Stimulated activated CD8-positive, alpha-beta memory T cell treated with anti-CD3 and anti-CD28 coated beads, Interleukin-7, amount 100 ng/mL, for 1 hour (primary cell): ENCODE measurements at regions not wholly inside any gene's neighbourhood (a gene's known extent, or its start where the extent isn't known, plus 50 kb on each side); places are given as distances from the start of the nearest gene placed in this dataset.

ENCODE experiments used
- DNase-seq, 2 donors: peaks; one replicate each; pipeline ENCODE4 v3.0.0-alpha.2; 2020; ENCODE audit warnings: low read depth in 2 of 2

GRCh38 chrX:22325096-22325495 lies 52.4 kb downstream of the CBLL2 start:
- no peak for DNase-seq

- no peak for DNase-seq
These were observed 57.1 kb downstream of the CBLL2 start for GRCh38 chrX:22329783-22330182.

- no peak for DNase-seq
These were observed 66.0 kb downstream of the CBLL2 start for GRCh38 chrX:22338740-22339139.

- DNase-seq, result no peak
These were observed 66.7 kb downstream of the CBLL2 start for GRCh38 chrX:22339459-22339858.

- DNase-seq, result no peak
These were observed 67.4 kb downstream of the CBLL2 start for GRCh38 chrX:22340022-22340616.

GRCh38 chrX:22343192-22343591 lies 70.5 kb downstream of the CBLL2 start:
- DNase-seq, result no peak

- DNase-seq, result no peak
These were observed 73.2 kb downstream of the CBLL2 start for GRCh38 chrX:22345884-22346283.

- no peak for DNase-seq
These were observed 74.8 kb downstream of the CBLL2 start for GRCh38 chrX:22347491-22347890.

GRCh38 chrX:22349116-22349515 lies 76.4 kb downstream of the CBLL2 start:
- no peak for DNase-seq

- DNase-seq, result no peak
These were observed 78.4 kb downstream of the CBLL2 start for GRCh38 chrX:22351076-22351475.

- no peak for DNase-seq
These were observed 79.3 kb downstream of the CBLL2 start for GRCh38 chrX:22351966-22352365.

- DNase-seq, result no peak
These were observed 84.9 kb downstream of the CBLL2 start for GRCh38 chrX:22357621-22358020.

GRCh38 chrX:22360129-22360528 lies 87.4 kb downstream of the CBLL2 start:
- DNase-seq, result no peak

GRCh38 chrX:22365460-22365859 lies 92.7 kb downstream of the CBLL2 start:
- DNase-seq, result no peak

GRCh38 chrX:22366166-22366702 lies 93.5 kb downstream of the CBLL2 start:
- DNase-seq, result no peak

GRCh38 chrX:22366906-22367305 lies 94.2 kb downstream of the CBLL2 start:
- DNase-seq, result no peak

- no peak for DNase-seq
These were observed 100.4 kb downstream of the CBLL2 start for GRCh38 chrX:22373094-22373493.

GRCh38 chrX:22373766-22374165 lies 101.1 kb downstream of the CBLL2 start:
- DNase-seq, result no peak

- DNase-seq, result no peak
These were observed 103.7 kb downstream of the CBLL2 start for GRCh38 chrX:22376369-22376768.

- no peak for DNase-seq
These were observed 105.6 kb downstream of the CBLL2 start for GRCh38 chrX:22378296-22378695.

- DNase-seq, result no peak
These were observed 111.3 kb downstream of the CBLL2 start for GRCh38 chrX:22383988-22384387.

- no peak for DNase-seq
These were observed 117.0 kb downstream of the CBLL2 start for GRCh38 chrX:22389556-22390179.

GRCh38 chrX:22392133-22392948 lies 119.6 kb downstream of the CBLL2 start:
- DNase-seq, result no peak
